Esophagus muscularis mucosa (tissue), 4 donors: ENCODE measurements at regions not wholly inside any gene's neighbourhood (a gene's known extent, or its start where the extent isn't known, plus 50 kb on each side); places are given as distances from the start of the nearest gene placed in this dataset.

Source experiments
- EP300 ChIP-seq: sonication (generic); formaldehyde crosslinking; IDR thresholded peaks from one replicate; pipeline ENCODE4 v1.6.1; 2017; ENCODE audit warnings: antibody characterized with exemption
- POLR2A ChIP-seq: fragments of 450-650 bp; IDR thresholded peaks from one replicate; pipeline ENCODE4 v1.6.1; 2017; ENCODE audit warnings: antibody characterized with exemption, moderate library complexity, mild to moderate bottlenecking, low read depth
- POLR2AphosphoS5 ChIP-seq, 2 donors: sonication (generic); formaldehyde crosslinking; IDR thresholded peaks; one replicate each; pipeline ENCODE4 v1.6.1; 2017; ENCODE audit warnings: antibody characterized with exemption in 2 of 2
- TF ChIP-seq, protein P1 (sequence below), 3 experiments: fragments of 200-600 bp in 2 of 3; fragments of 450-650 bp in 1 of 3; sonication (generic) in 2 of 3; IDR thresholded peaks; one replicate each; pipeline ENCODE4 v1.5.1; 2017 to 2019; ENCODE audit warnings: antibody characterized with exemption in 3 of 3, mild to moderate bottlenecking in 2 of 3, moderate library complexity in 1 of 3

DNA sequence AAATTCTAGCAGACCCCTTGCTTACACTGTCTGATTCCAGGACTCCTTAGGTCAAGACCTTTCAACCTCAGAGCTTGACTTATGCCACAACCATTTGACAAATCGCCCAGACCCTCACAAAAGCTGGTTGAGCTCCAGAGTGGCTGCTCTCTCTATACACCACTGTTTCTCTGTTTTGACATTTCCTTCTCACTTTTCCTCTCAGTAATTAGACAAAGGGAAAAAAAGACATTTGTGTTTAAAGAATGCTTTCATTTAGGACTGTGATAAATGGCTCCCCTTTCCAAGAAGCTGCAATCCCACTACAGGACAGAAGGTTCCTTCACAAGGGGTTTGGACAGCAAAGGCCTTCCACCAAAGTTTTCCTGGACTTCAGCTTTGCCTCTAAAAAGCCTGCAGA, 601.3 kb downstream of the NR2F1-AS1 start:
- TF ChIP-seq, protein P1, sequence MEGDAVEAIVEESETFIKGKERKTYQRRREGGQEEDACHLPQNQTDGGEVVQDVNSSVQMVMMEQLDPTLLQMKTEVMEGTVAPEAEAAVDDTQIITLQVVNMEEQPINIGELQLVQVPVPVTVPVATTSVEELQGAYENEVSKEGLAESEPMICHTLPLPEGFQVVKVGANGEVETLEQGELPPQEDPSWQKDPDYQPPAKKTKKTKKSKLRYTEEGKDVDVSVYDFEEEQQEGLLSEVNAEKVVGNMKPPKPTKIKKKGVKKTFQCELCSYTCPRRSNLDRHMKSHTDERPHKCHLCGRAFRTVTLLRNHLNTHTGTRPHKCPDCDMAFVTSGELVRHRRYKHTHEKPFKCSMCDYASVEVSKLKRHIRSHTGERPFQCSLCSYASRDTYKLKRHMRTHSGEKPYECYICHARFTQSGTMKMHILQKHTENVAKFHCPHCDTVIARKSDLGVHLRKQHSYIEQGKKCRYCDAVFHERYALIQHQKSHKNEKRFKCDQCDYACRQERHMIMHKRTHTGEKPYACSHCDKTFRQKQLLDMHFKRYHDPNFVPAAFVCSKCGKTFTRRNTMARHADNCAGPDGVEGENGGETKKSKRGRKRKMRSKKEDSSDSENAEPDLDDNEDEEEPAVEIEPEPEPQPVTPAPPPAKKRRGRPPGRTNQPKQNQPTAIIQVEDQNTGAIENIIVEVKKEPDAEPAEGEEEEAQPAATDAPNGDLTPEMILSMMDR (IDR thresholded peaks at IDR 0.05), result no peak
- TF ChIP-seq POLR2AphosphoS5 (IDR thresholded peaks at IDR 0.05) (no peak), POLR2A (no peak), EP300 (no peak)
